ENCODE measurements at regions not wholly inside any gene's neighbourhood (a gene's known extent, or its start where the extent isn't known, plus 50 kb on each side); places are given as distances from the start of the nearest gene placed in this dataset.
"Not testable (repeated sequence)": the region's sequence is repeated elsewhere in the genome, so short reads cannot be mapped to it uniquely, and the experiment has no call there.

DNA sequence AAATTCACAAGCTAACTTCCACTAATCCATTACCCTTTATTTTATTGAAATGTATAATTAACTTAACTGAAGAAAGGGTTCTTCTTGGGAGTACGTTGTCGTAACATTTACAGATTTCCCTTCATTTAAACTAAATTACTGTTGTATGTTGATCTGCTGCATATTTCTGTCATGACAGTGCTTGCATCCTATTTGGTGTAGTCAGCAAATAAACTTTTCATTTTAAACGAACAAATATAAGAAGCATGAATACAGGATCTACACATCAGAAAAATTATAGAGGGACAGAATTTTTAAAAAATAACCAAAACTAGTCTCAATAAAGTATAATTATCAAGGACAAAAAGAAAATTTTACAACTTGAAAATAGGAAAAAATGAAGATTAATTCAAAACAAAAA lies 66.5 kb upstream of the ZNF267 start:
- 82 to 89% (median 84%) methylated on average over 3 of the region's 3 CpGs for WGBS, 3 donors
- no peak for FAIRE-seq

DNA sequence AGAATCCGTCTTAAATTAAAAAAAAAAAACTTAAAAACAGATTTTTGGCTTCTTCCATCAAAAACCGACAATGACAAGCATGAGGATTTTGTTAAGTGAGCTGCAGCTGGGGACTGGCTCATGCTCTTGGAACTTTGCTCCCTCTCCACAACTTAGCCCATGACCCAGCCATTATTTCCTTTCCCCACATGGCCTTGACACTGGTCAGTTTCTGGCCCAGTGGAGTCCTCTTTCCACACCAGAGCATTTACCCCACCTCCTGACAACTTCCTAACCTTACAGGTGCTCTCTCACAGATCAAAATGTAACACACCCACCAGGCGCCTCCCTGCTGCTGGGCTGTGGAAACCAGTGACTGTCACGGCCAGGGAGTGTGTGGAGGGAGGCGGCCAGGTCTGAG lies 62.7 kb upstream of the ZNF267 start:
- peaks cover 0 to 4% of the 10 kb centered on the region in 2 donors for H3K9me3 ChIP-seq (ENCODE audit: control insufficient read depth in 2 of 2, insufficient read depth in 1 of 2, low read depth in 1 of 2, low read length in 1 of 2)
- FAIRE-seq = no peak

More for the DNA sequence above, 66.5 kb upstream of the ZNF267 start:
- Histone ChIP-seq H3K27ac (ENCODE audit: low read depth in 1 of 3, low read length in 2 of 3) (no peak overlapping the region), H3K36me3 (ENCODE audit: control insufficient read depth in 3 of 3, insufficient read depth in 2 of 3, low read depth in 1 of 3, low read length in 3 of 3) (no peaks in the 10 kb centered on the region), H3K4me1 (ENCODE audit: control insufficient read depth in 3 of 3, insufficient read depth in 2 of 3, low read depth in 1 of 3, low read length in 2 of 3) (no peaks in the 10 kb centered on the region), H3K27me3 (ENCODE audit: control insufficient read depth in 3 of 3, insufficient read depth in 3 of 3, low read length in 3 of 3) (no peaks in the 10 kb centered on the region), H3K4me3 (ENCODE audit: low read depth in 1 of 3, low read length in 3 of 3) (no peak overlapping the region), H3K9me3 (ENCODE audit: control insufficient read depth in 2 of 2, insufficient read depth in 1 of 2, low read depth in 1 of 2, low read length in 1 of 2) (peaks cover 0 to 4% of the 10 kb centered on the region in 2 donors)
- DNase-seq = no peak

DNA sequence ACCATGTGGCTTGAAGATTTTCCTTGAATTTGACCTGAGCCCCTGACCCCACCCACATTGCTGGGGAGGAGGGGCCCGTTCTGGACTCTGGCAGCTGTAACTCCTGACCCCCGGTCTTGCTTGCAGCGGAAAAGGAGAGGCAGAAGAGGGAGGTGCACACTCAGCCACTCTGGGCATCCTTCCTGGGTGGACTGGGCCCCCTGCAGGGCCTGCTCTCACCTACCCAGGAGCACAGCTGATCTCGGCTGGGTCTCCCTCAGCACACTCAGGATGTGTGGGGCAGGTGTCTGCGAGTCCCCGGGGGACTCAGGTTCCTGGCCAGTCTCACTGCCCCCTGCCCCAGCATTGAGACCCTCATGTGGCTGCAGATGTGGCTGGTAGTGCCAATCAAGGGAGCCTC lies 57.5 kb upstream of the ZNF267 start:
- not testable (repeated sequence) for FAIRE-seq; H3K27ac ChIP-seq (ENCODE audit: low read depth in 1 of 3, low read length in 2 of 3); H3K4me3 ChIP-seq (ENCODE audit: low read depth in 1 of 3, low read length in 3 of 3); DNase-seq; H3K36me3 ChIP-seq (ENCODE audit: control insufficient read depth in 3 of 3, insufficient read depth in 2 of 3, low read depth in 1 of 3, low read length in 3 of 3); H3K4me1 ChIP-seq (ENCODE audit: control insufficient read depth in 3 of 3, insufficient read depth in 2 of 3, low read depth in 1 of 3, low read length in 2 of 3); H3K9me3 ChIP-seq (ENCODE audit: control insufficient read depth in 2 of 2, insufficient read depth in 1 of 2, low read depth in 1 of 2, low read length in 1 of 2); H3K27me3 ChIP-seq (ENCODE audit: control insufficient read depth in 3 of 3, insufficient read depth in 3 of 3, low read length in 3 of 3)
- WGBS, 3 donors = 36 to 68% (median 54%) methylated on average over 2 to 3 of the region's 6 CpGs

More for the DNA sequence above, 62.7 kb upstream of the ZNF267 start:
- WGBS, 3 donors = 56 to 62% (median 60%) methylated on average over 5 of the region's 5 CpGs
- H3K27ac ChIP-seq (ENCODE audit: low read depth in 1 of 3, low read length in 2 of 3) = no peak overlapping the region
- no peak overlapping the region for H3K4me3 ChIP-seq (ENCODE audit: low read depth in 1 of 3, low read length in 3 of 3)
- no peaks in the 10 kb centered on the region for H3K36me3 ChIP-seq (ENCODE audit: control insufficient read depth in 3 of 3, insufficient read depth in 2 of 3, low read depth in 1 of 3, low read length in 3 of 3)
- H3K4me1 ChIP-seq (ENCODE audit: control insufficient read depth in 3 of 3, insufficient read depth in 2 of 3, low read depth in 1 of 3, low read length in 2 of 3) = no peaks in the 10 kb centered on the region
- DNase-seq = no peak
- no peaks in the 10 kb centered on the region for H3K27me3 ChIP-seq (ENCODE audit: control insufficient read depth in 3 of 3, insufficient read depth in 3 of 3, low read length in 3 of 3)

DNA sequence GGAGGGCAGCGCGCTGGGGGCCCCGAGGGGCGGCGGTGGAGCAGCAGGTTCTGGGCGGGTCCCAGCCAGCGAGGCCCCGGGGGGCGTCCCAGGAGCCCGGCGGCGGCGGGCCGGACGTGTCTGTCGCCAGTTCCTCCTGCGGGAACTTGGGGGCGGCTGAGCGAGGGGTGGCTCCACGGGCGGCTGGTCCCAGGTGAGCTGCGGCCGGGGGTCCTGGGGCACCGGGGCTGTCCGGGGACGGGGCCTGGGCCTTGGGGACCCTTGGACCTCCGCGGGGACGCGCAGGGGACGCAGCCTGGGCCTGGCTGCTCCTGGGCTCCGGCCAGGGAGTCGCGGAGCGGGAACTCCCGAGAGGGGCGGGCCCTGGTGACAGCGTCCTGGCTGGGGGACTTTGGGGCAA lies 54.2 kb upstream of the ZNF267 start:
- Histone ChIP-seq H3K4me1 (ENCODE audit: control insufficient read depth in 3 of 3, insufficient read depth in 2 of 3, low read depth in 1 of 3, low read length in 2 of 3) (no peaks in the 10 kb centered on the region), H3K36me3 (ENCODE audit: control insufficient read depth in 3 of 3, insufficient read depth in 2 of 3, low read depth in 1 of 3, low read length in 3 of 3) (no peaks in the 10 kb centered on the region), H3K27me3 (ENCODE audit: control insufficient read depth in 3 of 3, insufficient read depth in 3 of 3, low read length in 3 of 3) (no peaks in the 10 kb centered on the region), H3K9me3 (ENCODE audit: control insufficient read depth in 2 of 2, insufficient read depth in 1 of 2, low read depth in 1 of 2, low read length in 1 of 2) (peaks cover 0 to 8% of the 10 kb centered on the region in 2 donors), H3K27ac (ENCODE audit: low read depth in 1 of 3, low read length in 2 of 3) (no peak overlapping the region), H3K4me3 (ENCODE audit: low read depth in 1 of 3, low read length in 3 of 3) (no peak overlapping the region)
- no peak for FAIRE-seq
- no peak for DNase-seq
- 39 to 54% (median 39%) methylated on average over 19 to 38 of the region's 38 CpGs for WGBS, 3 donors

DNA sequence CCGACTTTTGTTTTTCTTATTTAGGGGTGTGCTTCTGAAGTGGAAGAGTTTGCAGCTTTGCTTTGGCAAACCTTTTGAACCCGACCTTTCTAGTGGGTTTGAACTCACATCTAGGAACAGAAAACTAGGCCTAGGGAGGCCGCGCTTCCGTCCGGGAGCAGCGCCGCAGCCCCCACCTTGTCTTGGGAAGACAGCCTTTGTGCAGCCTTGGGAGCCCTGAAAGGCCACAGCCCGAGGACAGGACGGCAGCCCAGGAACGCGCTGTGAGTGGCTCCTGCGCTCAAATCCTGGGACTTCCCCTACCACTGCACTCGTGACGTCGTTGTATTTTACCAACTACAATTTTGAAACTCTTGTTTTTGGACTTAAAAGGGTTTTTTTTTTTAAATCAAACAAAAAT lies 53.7 kb upstream of the ZNF267 start:
- WGBS, 3 donors = 74 to 85% (median 83%) methylated on average over 16 of the region's 16 CpGs
- Histone ChIP-seq H3K27ac (ENCODE audit: low read depth in 1 of 3, low read length in 2 of 3) (no peak overlapping the region), H3K36me3 (ENCODE audit: control insufficient read depth in 3 of 3, insufficient read depth in 2 of 3, low read depth in 1 of 3, low read length in 3 of 3) (no peaks in the 10 kb centered on the region), H3K4me1 (ENCODE audit: control insufficient read depth in 3 of 3, insufficient read depth in 2 of 3, low read depth in 1 of 3, low read length in 2 of 3) (no peaks in the 10 kb centered on the region), H3K9me3 (ENCODE audit: control insufficient read depth in 2 of 2, insufficient read depth in 1 of 2, low read depth in 1 of 2, low read length in 1 of 2) (peaks cover 0 to 8% of the 10 kb centered on the region in 2 donors), H3K4me3 (ENCODE audit: low read depth in 1 of 3, low read length in 3 of 3) (no peak overlapping the region), H3K27me3 (ENCODE audit: control insufficient read depth in 3 of 3, insufficient read depth in 3 of 3, low read length in 3 of 3) (no peaks in the 10 kb centered on the region)
- FAIRE-seq (no peak), DNase-seq (no peak)

Measured in small intestine (tissue), 7 donors.